ENCODE measurements at regions not wholly inside any gene's neighbourhood (a gene's known extent, or its start where the extent isn't known, plus 50 kb on each side); places are given as distances from the start of the nearest gene placed in this dataset.

- H3K9me3 ChIP-seq (ENCODE audit: low read depth, low read length, poor library complexity, severe bottlenecking): no peaks in the 10 kb centered on the region
- H3K36me3 ChIP-seq (ENCODE audit: insufficient read depth, low read length, poor library complexity, severe bottlenecking): no peaks in the 10 kb centered on the region
- intact Hi-C loops (cut with micrococcal nuclease; ENCODE audit: unreplicated experiment): no loop called here
- ChIA-PET CTCF (no interaction called here), POLR2A (ENCODE audit: low non-redundant PET) (no interaction called here)
- H3K27ac ChIP-seq (ENCODE audit: low read depth, low read length, poor library complexity, severe bottlenecking): no peak overlapping the region
- peaks cover 60% of the 10 kb centered on the region for H3K27me3 ChIP-seq (replicated peaks; ENCODE audit: insufficient read depth, low read depth, low read length, poor library complexity)
- BruUV-seq (replicated peaks): no TSS peak
- no peak for TF ChIP-seq EZH2 (IDR thresholded peaks at IDR 0.05; ENCODE audit: borderline replicate concordance, low read depth, low read length, poor library complexity, severe bottlenecking)
- H3K4me1 ChIP-seq (ENCODE audit: insufficient read depth, low read length, poor library complexity, severe bottlenecking): no peaks in the 10 kb centered on the region
- no peak for DNase-seq (ENCODE audit: low spot score)
- H3K4me3 ChIP-seq (ENCODE audit: low read depth, low read length, poor library complexity, severe bottlenecking): no peak overlapping the region
Observed at GRCh38 chr1:60341274-60341673, 267.7 kb upstream of the C1orf87 start.

- intact Hi-C loops (cut with micrococcal nuclease; ENCODE audit: unreplicated experiment): no loop called here
- Histone ChIP-seq H3K27ac (ENCODE audit: low read depth, low read length, poor library complexity, severe bottlenecking) (no peak overlapping the region), H3K36me3 (ENCODE audit: insufficient read depth, low read length, poor library complexity, severe bottlenecking) (no peaks in the 10 kb centered on the region), H3K27me3 (replicated peaks; ENCODE audit: insufficient read depth, low read depth, low read length, poor library complexity) (peaks cover 54% of the 10 kb centered on the region), H3K4me3 (ENCODE audit: low read depth, low read length, poor library complexity, severe bottlenecking) (no peak overlapping the region), H3K9me3 (ENCODE audit: low read depth, low read length, poor library complexity, severe bottlenecking) (no peaks in the 10 kb centered on the region), H3K4me1 (ENCODE audit: insufficient read depth, low read length, poor library complexity, severe bottlenecking) (peaks cover 3% of the 10 kb centered on the region)
- peak; percentile 42 for DNase-seq (ENCODE audit: low spot score)
- POLR2A ChIA-PET (ENCODE audit: low non-redundant PET): interaction anchor here (0.7 kb wide), 1 partner anchor 28 kb away, joined by 3 read pairs; no protein-coding TSS in a partner anchor
- BruUV-seq (replicated peaks): no TSS peak
- TF ChIP-seq CTCF (conservative IDR thresholded peaks at IDR 0.05; ENCODE audit: low read depth, low read length) (no peak), EZH2 (IDR thresholded peaks at IDR 0.05; ENCODE audit: borderline replicate concordance, low read depth, low read length, poor library complexity, severe bottlenecking) (no peak)
- CTCF ChIA-PET: no interaction called here
Observed at GRCh38 chr1:60331647-60332046, 258.1 kb upstream of the C1orf87 start.

GRCh38 chr1:60329651-60330050 is 256.1 kb upstream of the C1orf87 start:
- Histone ChIP-seq H3K4me3 (ENCODE audit: low read depth, low read length, poor library complexity, severe bottlenecking) (no peak overlapping the region), H3K27me3 (replicated peaks; ENCODE audit: insufficient read depth, low read depth, low read length, poor library complexity) (peaks cover 56% of the 10 kb centered on the region), H3K4me1 (ENCODE audit: insufficient read depth, low read length, poor library complexity, severe bottlenecking) (peaks cover 3% of the 10 kb centered on the region), H3K36me3 (ENCODE audit: insufficient read depth, low read length, poor library complexity, severe bottlenecking) (no peaks in the 10 kb centered on the region), H3K9me3 (ENCODE audit: low read depth, low read length, poor library complexity, severe bottlenecking) (no peaks in the 10 kb centered on the region), H3K27ac (ENCODE audit: low read depth, low read length, poor library complexity, severe bottlenecking) (no peak overlapping the region)
- intact Hi-C loops (cut with micrococcal nuclease; ENCODE audit: unreplicated experiment): no loop called here
- DNase-seq (ENCODE audit: low spot score): no peak
- POLR2A ChIA-PET (ENCODE audit: low non-redundant PET): no interaction called here
- no TSS peak for BruUV-seq (replicated peaks)
- CTCF ChIA-PET: no interaction called here
- no peak for TF ChIP-seq CTCF (conservative IDR thresholded peaks at IDR 0.05; ENCODE audit: low read depth, low read length)
- TF ChIP-seq EZH2 (IDR thresholded peaks at IDR 0.05; ENCODE audit: borderline replicate concordance, low read depth, low read length, poor library complexity, severe bottlenecking): no peak

- H3K36me3 ChIP-seq (ENCODE audit: insufficient read depth, low read length, poor library complexity, severe bottlenecking): no peaks in the 10 kb centered on the region
- CTCF ChIA-PET: no interaction called here
- TF ChIP-seq EZH2 (IDR thresholded peaks at IDR 0.05; ENCODE audit: borderline replicate concordance, low read depth, low read length, poor library complexity, severe bottlenecking) (no peak), CTCF (conservative IDR thresholded peaks at IDR 0.05; ENCODE audit: low read depth, low read length) (no peak)
- no peaks in the 10 kb centered on the region for H3K9me3 ChIP-seq (ENCODE audit: low read depth, low read length, poor library complexity, severe bottlenecking)
- POLR2A ChIA-PET (ENCODE audit: low non-redundant PET): no interaction called here
- no peaks in the 10 kb centered on the region for H3K4me1 ChIP-seq (ENCODE audit: insufficient read depth, low read length, poor library complexity, severe bottlenecking)
- no peak overlapping the region for H3K4me3 ChIP-seq (ENCODE audit: low read depth, low read length, poor library complexity, severe bottlenecking)
- DNase-seq (ENCODE audit: low spot score): no peak
- intact Hi-C loops (cut with micrococcal nuclease; ENCODE audit: unreplicated experiment): no loop called here
- no TSS peak for BruUV-seq (replicated peaks)
- peaks cover 73% of the 10 kb centered on the region for H3K27me3 ChIP-seq (replicated peaks; ENCODE audit: insufficient read depth, low read depth, low read length, poor library complexity)
- no peak overlapping the region for H3K27ac ChIP-seq (ENCODE audit: low read depth, low read length, poor library complexity, severe bottlenecking)
Observed at GRCh38 chr1:60311838-60312237, 238.3 kb upstream of the C1orf87 start.

Data from A673 (cell line).